Thyroid gland (tissue), 4 donors: ENCODE measurements at regions not wholly inside any gene's neighbourhood (a gene's known extent, or its start where the extent isn't known, plus 50 kb on each side); places are given as distances from the start of the nearest gene placed in this dataset.

Experiments used
- DNase-seq, 2 donors: peaks; one replicate each; pipeline ENCODE4 v3.0.0-alpha.2; 2019
- H3K27ac ChIP-seq, 3 donors: fragments of 200-600 bp; sonication (generic); 1 replicate in 2 of 3; 2 replicates in 1 of 3; pipeline ENCODE4 v1.5.1; 2016 to 2019; ENCODE audit warnings: mild to moderate bottlenecking in 1 of 3, moderate library complexity in 1 of 3
- H3K27me3 ChIP-seq: fragments of 200-600 bp; sonication (generic); one replicate; pipeline ENCODE4 v1.5.1; 2019
- H3K36me3 ChIP-seq, 2 donors: fragments of 200-600 bp; sonication (generic); one replicate each; pipeline ENCODE4 v1.5.1; 2016 to 2019
- H3K4me1 ChIP-seq, 2 donors: fragments of 200-600 bp; sonication (generic); one replicate each; pipeline ENCODE4 v1.5.1; 2017 to 2019
- H3K4me3 ChIP-seq, 3 donors: fragments of 200-600 bp; sonication (generic); replicated peaks in 1 of 3; 1 replicate in 2 of 3; 2 replicates in 1 of 3; pipeline ENCODE4 v1.5.1; 2016; ENCODE audit warnings: mild to moderate bottlenecking in 1 of 3
- H3K9me3 ChIP-seq: fragments of 200-600 bp; sonication (generic); one replicate; pipeline ENCODE4 v1.5.1; 2017
- POLR2A ChIP-seq, 2 donors: fragments of 450-650 bp; IDR thresholded peaks; one replicate each; pipeline ENCODE4 v1.6.1; 2017; ENCODE audit warnings: antibody characterized with exemption in 2 of 2, mild to moderate bottlenecking in 2 of 2, moderate library complexity in 1 of 2
- WGBS, 2 donors: methylation state at CpG; one replicate each; pipeline ENCODE4 v1.1.5; 2017; 5-methylcytosine and 5-hydroxymethylcytosine counted together
- intact Hi-C: fragments of 100-400 bp; cut with DNase I; formaldehyde crosslinking; loops from one replicate; pipeline ENCODE4 v1.15.1; 2023
- TF ChIP-seq, protein P1 (sequence below), 6 experiments: fragments of 200-600 bp in 3 of 6; fragments of 450-650 bp in 3 of 6; sonication (generic) in 3 of 6; IDR thresholded peaks; one replicate each; pipeline ENCODE4 v1.5.1; 2016 to 2019; ENCODE audit warnings: antibody characterized with exemption in 6 of 6, mild to moderate bottlenecking in 2 of 6, inconsistent platforms in 1 of 6, moderate library complexity in 1 of 6

GRCh38 chr4:170750519-170750918 lies 660.8 kb upstream of the AADAT start:
- Histone ChIP-seq H3K27ac (no peak overlapping the region), H3K27me3 (no peaks in the 10 kb centered on the region), H3K36me3 (no peaks in the 10 kb centered on the region), H3K4me1 (no peaks in the 10 kb centered on the region), H3K4me3 (no peak overlapping the region), H3K9me3 (no peaks in the 10 kb centered on the region)
- TF ChIP-seq, protein P1, sequence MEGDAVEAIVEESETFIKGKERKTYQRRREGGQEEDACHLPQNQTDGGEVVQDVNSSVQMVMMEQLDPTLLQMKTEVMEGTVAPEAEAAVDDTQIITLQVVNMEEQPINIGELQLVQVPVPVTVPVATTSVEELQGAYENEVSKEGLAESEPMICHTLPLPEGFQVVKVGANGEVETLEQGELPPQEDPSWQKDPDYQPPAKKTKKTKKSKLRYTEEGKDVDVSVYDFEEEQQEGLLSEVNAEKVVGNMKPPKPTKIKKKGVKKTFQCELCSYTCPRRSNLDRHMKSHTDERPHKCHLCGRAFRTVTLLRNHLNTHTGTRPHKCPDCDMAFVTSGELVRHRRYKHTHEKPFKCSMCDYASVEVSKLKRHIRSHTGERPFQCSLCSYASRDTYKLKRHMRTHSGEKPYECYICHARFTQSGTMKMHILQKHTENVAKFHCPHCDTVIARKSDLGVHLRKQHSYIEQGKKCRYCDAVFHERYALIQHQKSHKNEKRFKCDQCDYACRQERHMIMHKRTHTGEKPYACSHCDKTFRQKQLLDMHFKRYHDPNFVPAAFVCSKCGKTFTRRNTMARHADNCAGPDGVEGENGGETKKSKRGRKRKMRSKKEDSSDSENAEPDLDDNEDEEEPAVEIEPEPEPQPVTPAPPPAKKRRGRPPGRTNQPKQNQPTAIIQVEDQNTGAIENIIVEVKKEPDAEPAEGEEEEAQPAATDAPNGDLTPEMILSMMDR (IDR thresholded peaks at IDR 0.05), result no peak
- no peak for TF ChIP-seq POLR2A (IDR thresholded peaks at IDR 0.05)
- DNase-seq, result no peak
- intact Hi-C loops, result no loop called here
- WGBS, 2 donors, result 86 to 87% methylated on average over 5 of the region's 5 CpGs

GRCh38 chr4:170748975-170749374 lies 659.2 kb upstream of the AADAT start:
- no peaks in the 10 kb centered on the region for H3K36me3 ChIP-seq
- H3K4me1 ChIP-seq, result no peaks in the 10 kb centered on the region
- H3K4me3 ChIP-seq, result no peak overlapping the region
- WGBS, 2 donors, result 65 to 77% methylated on average over 2 of the region's 2 CpGs
- H3K27ac ChIP-seq, result no peak overlapping the region
- intact Hi-C loops, result no loop called here
- no peak for DNase-seq
- H3K9me3 ChIP-seq, result no peaks in the 10 kb centered on the region
- no peaks in the 10 kb centered on the region for H3K27me3 ChIP-seq
- no peak for TF ChIP-seq POLR2A (IDR thresholded peaks at IDR 0.05)
- TF ChIP-seq, protein P1 (IDR thresholded peaks at IDR 0.05), result no peak

DNA sequence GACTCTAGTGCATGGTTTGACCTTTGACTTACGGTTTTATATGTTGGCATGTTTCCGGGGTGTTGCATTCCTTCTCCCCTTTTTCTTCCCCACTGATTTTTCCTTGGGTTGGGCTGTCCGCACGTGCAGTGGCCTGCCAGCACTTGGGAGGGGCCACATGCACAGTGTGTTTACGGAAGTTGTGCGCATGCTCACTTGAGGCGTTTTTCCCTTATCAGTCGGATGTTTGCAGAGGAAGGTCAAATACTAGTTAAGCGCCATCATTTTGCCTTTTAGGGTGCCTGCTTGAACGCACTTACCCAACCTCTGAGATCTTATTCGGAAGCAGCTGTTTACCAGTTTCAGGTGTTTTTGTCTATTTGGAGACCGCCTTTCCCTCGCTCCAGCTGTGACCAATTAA lies 653.9 kb upstream of the AADAT start:
- no peaks in the 10 kb centered on the region for H3K27me3 ChIP-seq
- no peak overlapping the region for H3K27ac ChIP-seq
- no peak overlapping the region for H3K4me3 ChIP-seq
- H3K4me1 ChIP-seq, result no peaks in the 10 kb centered on the region
- H3K36me3 ChIP-seq, result no peaks in the 10 kb centered on the region
- DNase-seq, result no peak
- TF ChIP-seq, protein P1 (IDR thresholded peaks at IDR 0.05), result no peak
- intact Hi-C loops, result no loop called here
- no peaks in the 10 kb centered on the region for H3K9me3 ChIP-seq
- WGBS, 2 donors, result 84 to 87% methylated on average over 13 of the region's 13 CpGs

- H3K9me3 ChIP-seq, result no peaks in the 10 kb centered on the region
- H3K36me3 ChIP-seq, result no peaks in the 10 kb centered on the region
- H3K27ac ChIP-seq, result no peak overlapping the region
- TF ChIP-seq, protein P1 (IDR thresholded peaks at IDR 0.05), result no peak
- TF ChIP-seq POLR2A (IDR thresholded peaks at IDR 0.05), result no peak
- no peaks in the 10 kb centered on the region for H3K4me1 ChIP-seq
- H3K27me3 ChIP-seq, result no peaks in the 10 kb centered on the region
- DNase-seq, result no peak
- H3K4me3 ChIP-seq, result no peak overlapping the region
- intact Hi-C loops, result no loop called here
- WGBS, 2 donors, result 86 to 90% methylated on average over 4 of the region's 4 CpGs
These were observed 652.1 kb upstream of the AADAT start for GRCh38 chr4:170741856-170742255.

- Histone ChIP-seq H3K9me3 (no peaks in the 10 kb centered on the region), H3K36me3 (no peaks in the 10 kb centered on the region), H3K4me3 (no peak overlapping the region), H3K27ac (no peak overlapping the region), H3K27me3 (no peaks in the 10 kb centered on the region), H3K4me1 (no peaks in the 10 kb centered on the region)
- intact Hi-C loops, result no loop called here
- no peak for DNase-seq
- no peak for TF ChIP-seq POLR2A (IDR thresholded peaks at IDR 0.05)
- TF ChIP-seq, protein P1 (IDR thresholded peaks at IDR 0.05), result no peak
These were observed 647.0 kb upstream of the AADAT start for GRCh38 chr4:170736710-170737109.
